ENCODE measurements at regions not wholly inside any gene's neighbourhood (a gene's known extent, or its start where the extent isn't known, plus 50 kb on each side); places are given as distances from the start of the nearest gene placed in this dataset.

DNA sequence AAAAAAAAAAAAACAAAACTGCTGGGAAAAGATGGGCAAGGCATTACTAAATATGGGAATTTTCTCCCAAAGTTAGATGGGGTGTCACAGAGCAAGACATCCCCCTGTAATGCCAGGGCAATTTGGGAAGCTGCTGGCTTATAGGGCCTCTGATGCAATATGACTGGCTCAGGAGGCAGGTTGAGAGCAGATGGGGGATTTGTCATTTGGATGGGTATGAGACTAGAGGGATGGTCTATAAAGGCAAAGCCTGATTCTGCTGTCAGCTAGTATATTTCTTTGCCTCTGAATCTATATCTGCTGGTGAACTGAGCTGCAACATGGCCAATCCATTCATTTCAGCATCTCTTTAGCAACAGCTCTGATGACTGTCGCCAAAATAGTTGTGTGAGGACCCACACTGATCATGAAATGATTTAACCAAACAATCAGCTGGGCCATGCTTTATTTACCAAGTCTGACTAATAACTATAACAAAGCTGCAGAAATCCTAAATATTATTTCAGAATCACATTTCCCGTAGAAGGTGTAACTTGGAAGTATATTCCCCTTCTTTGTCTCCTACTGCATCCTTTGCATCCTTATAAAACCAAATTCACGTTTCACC, 455.1 kb upstream of the ZNF608 start:
- Histone ChIP-seq H3K27ac (replicated peaks in 1 of 4) (no peak overlapping the region), H3K4me3 (no peak overlapping the region), H3K27me3 (no peaks in the 10 kb centered on the region), H3K4me1 (peaks cover 18 to 56% (median 40%) of the 10 kb centered on the region in 4 donors), H3K36me3 (no peaks in the 10 kb centered on the region), H3K9me3 (no peaks in the 10 kb centered on the region)
- no peak for TF ChIP-seq POLR2AphosphoS5 (IDR thresholded peaks at IDR 0.05)
- WGBS: 96% methylated on average over 3 of the region's 3 CpGs
- intact Hi-C loops (cut with DNase I): no loop called here
- no peak for DNase-seq (ENCODE audit: extremely low spot score)

DNA sequence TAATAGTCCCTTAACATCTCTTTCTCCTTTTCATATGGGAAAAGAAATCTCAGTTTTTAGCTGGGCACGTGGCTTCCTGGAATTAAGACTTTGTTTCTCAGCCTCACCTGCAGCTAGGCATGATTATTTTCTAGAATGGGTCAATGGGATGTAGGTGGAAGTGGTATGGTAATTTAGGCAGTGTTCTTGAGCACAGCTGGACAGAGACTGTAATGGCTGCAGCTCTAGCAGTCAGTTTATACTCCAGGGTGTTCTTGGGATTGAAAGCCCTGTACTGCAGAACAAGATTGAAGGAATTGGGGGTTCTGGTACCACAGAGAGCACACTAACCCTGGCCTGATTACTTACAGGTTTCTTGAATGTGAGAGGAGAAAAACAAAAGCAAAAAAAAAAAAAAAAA, 455.9 kb upstream of the ZNF608 start:
- DNase-seq (ENCODE audit: extremely low spot score): no peak
- H3K4me3 ChIP-seq: no peak overlapping the region
- TF ChIP-seq EP300 (IDR thresholded peaks at IDR 0.05): no peak
- no peaks in the 10 kb centered on the region for H3K36me3 ChIP-seq
- no peaks in the 10 kb centered on the region for H3K27me3 ChIP-seq
- intact Hi-C loops (cut with DNase I): no loop called here
- H3K27ac ChIP-seq (replicated peaks in 1 of 4): no peak overlapping the region
- 88% methylated on average over 1 of the region's 1 CpG for WGBS
- no peaks in the 10 kb centered on the region for H3K9me3 ChIP-seq
- H3K4me1 ChIP-seq: peaks cover 18 to 48% (median 31%) of the 10 kb centered on the region in 4 donors

DNA sequence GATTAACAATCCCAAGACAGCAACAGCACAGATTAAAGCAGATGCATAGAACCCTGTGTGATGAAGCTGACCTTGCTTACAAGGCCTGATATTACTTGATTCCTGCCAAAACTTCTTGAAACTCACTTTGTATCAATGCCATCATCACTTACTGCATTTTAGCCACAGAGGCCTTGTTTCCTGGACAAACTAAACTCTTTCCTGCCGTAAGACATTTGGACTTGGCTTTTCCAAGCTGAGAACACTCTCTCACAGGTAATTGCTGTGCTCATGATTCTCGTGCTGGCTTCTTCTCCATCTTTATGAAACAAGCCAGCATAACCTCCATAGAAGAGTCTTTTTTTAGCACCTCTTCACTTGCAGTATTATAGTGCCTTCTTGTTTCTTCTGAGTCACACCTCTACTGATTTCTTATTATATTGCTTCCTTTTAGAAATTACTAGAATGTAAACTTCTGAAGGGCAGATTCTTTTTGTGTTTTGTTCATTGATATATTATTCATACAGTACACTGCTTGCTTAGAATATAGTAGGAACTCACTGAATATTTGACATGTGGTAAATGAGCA, 456.5 kb upstream of the ZNF608 start:
- Histone ChIP-seq H3K9me3 (no peaks in the 10 kb centered on the region), H3K4me3 (no peak overlapping the region), H3K27me3 (no peaks in the 10 kb centered on the region), H3K27ac (replicated peaks in 1 of 4) (no peak overlapping the region), H3K36me3 (no peaks in the 10 kb centered on the region), H3K4me1 (peaks cover 15 to 42% (median 28%) of the 10 kb centered on the region in 4 donors)
- no peak for DNase-seq (ENCODE audit: extremely low spot score)
- TF ChIP-seq EP300 (IDR thresholded peaks at IDR 0.05) (no peak), POLR2A (IDR thresholded peaks at IDR 0.05; ENCODE audit: low read depth) (no peak), POLR2AphosphoS5 (IDR thresholded peaks at IDR 0.05) (no peak)
- TF ChIP-seq, protein P1, sequence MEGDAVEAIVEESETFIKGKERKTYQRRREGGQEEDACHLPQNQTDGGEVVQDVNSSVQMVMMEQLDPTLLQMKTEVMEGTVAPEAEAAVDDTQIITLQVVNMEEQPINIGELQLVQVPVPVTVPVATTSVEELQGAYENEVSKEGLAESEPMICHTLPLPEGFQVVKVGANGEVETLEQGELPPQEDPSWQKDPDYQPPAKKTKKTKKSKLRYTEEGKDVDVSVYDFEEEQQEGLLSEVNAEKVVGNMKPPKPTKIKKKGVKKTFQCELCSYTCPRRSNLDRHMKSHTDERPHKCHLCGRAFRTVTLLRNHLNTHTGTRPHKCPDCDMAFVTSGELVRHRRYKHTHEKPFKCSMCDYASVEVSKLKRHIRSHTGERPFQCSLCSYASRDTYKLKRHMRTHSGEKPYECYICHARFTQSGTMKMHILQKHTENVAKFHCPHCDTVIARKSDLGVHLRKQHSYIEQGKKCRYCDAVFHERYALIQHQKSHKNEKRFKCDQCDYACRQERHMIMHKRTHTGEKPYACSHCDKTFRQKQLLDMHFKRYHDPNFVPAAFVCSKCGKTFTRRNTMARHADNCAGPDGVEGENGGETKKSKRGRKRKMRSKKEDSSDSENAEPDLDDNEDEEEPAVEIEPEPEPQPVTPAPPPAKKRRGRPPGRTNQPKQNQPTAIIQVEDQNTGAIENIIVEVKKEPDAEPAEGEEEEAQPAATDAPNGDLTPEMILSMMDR (IDR thresholded peaks at IDR 0.05): no peak
- intact Hi-C loops (cut with DNase I): no loop called here
- WGBS: 73% methylated on average over 2 of the region's 2 CpGs

DNA sequence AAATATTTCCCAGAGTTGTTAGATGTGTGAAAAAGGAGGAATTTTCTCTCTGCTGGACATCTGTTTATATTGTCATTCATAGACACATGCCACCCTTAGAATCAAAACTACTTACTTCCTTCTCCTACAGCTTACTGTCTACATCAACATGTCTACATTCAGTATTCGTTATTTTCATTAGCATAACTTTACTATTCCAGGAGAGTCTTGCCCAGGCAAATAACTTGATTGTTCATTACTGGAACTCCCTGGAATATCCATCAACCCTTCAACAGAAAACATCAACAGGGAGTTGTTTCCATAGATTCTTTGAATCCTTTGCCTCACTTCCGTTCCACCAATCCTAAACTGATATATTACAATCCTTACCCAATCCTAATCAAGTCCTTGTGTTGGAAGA, 457.5 kb upstream of the ZNF608 start:
- 96% methylated on average over 2 of the region's 2 CpGs for WGBS
- no peak overlapping the region for H3K4me3 ChIP-seq
- H3K27ac ChIP-seq (replicated peaks in 1 of 4): no peak overlapping the region
- no peak for DNase-seq (ENCODE audit: extremely low spot score)
- intact Hi-C loops (cut with DNase I): no loop called here
- no peaks in the 10 kb centered on the region for H3K9me3 ChIP-seq
- H3K36me3 ChIP-seq: no peaks in the 10 kb centered on the region
- H3K4me1 ChIP-seq: peaks cover 5 to 32% (median 18%) of the 10 kb centered on the region in 4 donors
- H3K27me3 ChIP-seq: no peaks in the 10 kb centered on the region
- TF ChIP-seq EP300 (IDR thresholded peaks at IDR 0.05) (no peak), POLR2AphosphoS5 (IDR thresholded peaks at IDR 0.05) (no peak), POLR2A (IDR thresholded peaks at IDR 0.05; ENCODE audit: low read depth) (no peak)
- TF ChIP-seq, protein P1 (IDR thresholded peaks at IDR 0.05): no peak

DNA sequence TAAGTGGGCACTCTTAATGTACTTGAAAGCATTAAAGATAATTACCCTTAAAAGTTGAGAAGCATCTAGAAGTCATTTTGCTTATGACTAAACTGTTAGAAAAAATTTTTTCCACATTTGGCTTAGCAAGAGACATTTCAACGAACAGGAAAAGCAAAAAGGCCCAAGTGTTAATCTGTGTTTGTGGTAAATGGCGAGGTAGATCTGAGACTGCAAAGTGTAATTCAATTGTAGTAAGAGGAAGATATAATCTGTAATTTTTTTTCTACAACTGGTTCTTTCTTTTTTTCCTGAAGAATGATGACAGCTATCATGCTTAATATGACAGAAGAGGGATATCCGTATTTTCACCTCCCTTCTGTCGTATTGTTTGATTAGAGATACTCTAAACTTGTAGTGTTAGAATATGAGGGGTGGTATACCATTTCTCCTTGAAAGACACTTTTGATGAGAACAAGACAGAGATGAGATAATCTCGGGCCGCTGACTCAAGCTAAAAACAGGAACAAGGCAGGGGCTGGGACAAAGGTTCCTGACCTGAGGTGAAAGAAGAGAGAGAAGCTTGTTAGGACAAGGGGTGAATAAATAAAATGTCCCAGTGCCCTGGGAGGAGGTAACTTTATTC, 459.3 kb upstream of the ZNF608 start:
- intact Hi-C loops (cut with DNase I): no loop called here
- Histone ChIP-seq H3K9me3 (no peaks in the 10 kb centered on the region), H3K27ac (replicated peaks in 1 of 4) (no peak overlapping the region), H3K4me3 (no peak overlapping the region), H3K4me1 (peaks cover 0 to 16% (median 3%) of the 10 kb centered on the region in 4 donors), H3K27me3 (no peaks in the 10 kb centered on the region), H3K36me3 (no peaks in the 10 kb centered on the region)
- TF ChIP-seq, protein P1 (IDR thresholded peaks at IDR 0.05): no peak
- TF ChIP-seq POLR2AphosphoS5 (IDR thresholded peaks at IDR 0.05) (no peak), EP300 (IDR thresholded peaks at IDR 0.05) (no peak), POLR2A (IDR thresholded peaks at IDR 0.05; ENCODE audit: low read depth) (no peak)
- no peak for DNase-seq (ENCODE audit: extremely low spot score)
- WGBS: 82% methylated on average over 6 of the region's 6 CpGs

All from esophagus muscularis mucosa (tissue), 4 donors.